HepG2 (cell line): ENCODE measurements at regions not wholly inside any gene's neighbourhood (a gene's known extent, or its start where the extent isn't known, plus 50 kb on each side); places are given as distances from the start of the nearest gene placed in this dataset.

Experiments
- ATAC-seq: fragments of 200-7000 bp; cut with Tn5 transposase; 3 replicates; pipeline ENCODE4 v1.9.1; 2020; ENCODE audit warnings: mild to moderate bottlenecking, moderate library complexity
- BruUV-seq: library from RNA; stranded (reverse); fragments of 400-500 nt; replicated peaks from 2 replicates; lab custom pipeline; 2021; lab: Mats Ljungman, UMichigan
- CTCF ChIA-PET: fragments of 300-600 bp; formaldehyde crosslinking; extraction: SDS; loops from one replicate; lab custom pipeline; 2021; ENCODE audit warnings: low total read pairs, inconsistent platforms, low intra/inter-chr PET ratio; lab: Yijun Ruan, JAX
- POLR2A ChIA-PET: fragments of 350-600 bp; sonication (Branson Sonifier 250); formaldehyde crosslinking; loops from one replicate; lab custom pipeline; 2020; ENCODE audit warnings: antibody characterized with exemption, inconsistent platforms; lab: Yijun Ruan, JAX
- DNase-seq: peaks from one replicate; pipeline ENCODE4 v3.0.0-alpha.2; 2015; ENCODE audit warnings: low spot score
- FAIRE-seq: peaks from 3 replicates; lab custom pipeline; 2011; peaks lifted over from hg19 to GRCh38; lab: Jason Lieb, UNC
- H2AFZ ChIP-seq: one replicate; pipeline ENCODE4 v1.6.1; 2011; ENCODE audit warnings: low read length, inconsistent platforms
- H3K27ac ChIP-seq: fragments of 300-600 bp; 3 replicates; pipeline ENCODE4 v1.8.0; 2011; ENCODE audit warnings: mixed run types, mild to moderate bottlenecking, mixed read lengths, low read length, inconsistent platforms; ENCODE audit not compliant: insufficient read depth; ENCODE audit errors: extremely low read length
- H3K27me3 ChIP-seq, 2 experiments: fragments of 200-600 bp in 1 of 2; 2 replicates in 1 of 2; 3 replicates in 1 of 2; pipeline versions ENCODE4 v1.6.0 to v1.8.0; 2011; ENCODE audit warnings: low read length in 2 of 2, mild to moderate bottlenecking in 2 of 2, moderate library complexity in 2 of 2, inconsistent platforms in 1 of 2; ENCODE audit not compliant: insufficient read depth in 2 of 2, control insufficient read depth in 1 of 2
- H3K36me3 ChIP-seq, 2 experiments: fragments of 200-600 bp in 1 of 2; replicated peaks in 1 of 2; 2 replicates in 1 of 2; 3 replicates in 1 of 2; pipeline versions ENCODE4 v1.5.1 to v1.8.0; 2011; ENCODE audit warnings: low read length in 2 of 2, inconsistent platforms in 1 of 2; ENCODE audit not compliant: insufficient read depth in 2 of 2, control insufficient read depth in 1 of 2
- H3K4me1 ChIP-seq: 2 replicates; pipeline ENCODE4 v1.5.1; 2012; ENCODE audit warnings: low read length, inconsistent platforms; ENCODE audit not compliant: insufficient read depth
- H3K4me2 ChIP-seq: 2 replicates; pipeline ENCODE4 v1.6.0; 2011; ENCODE audit warnings: low read depth, low read length, inconsistent platforms
- H3K4me3 ChIP-seq, 3 experiments: fragments of 200-600 bp in 1 of 3; sonication (generic), shearing (Covaris generic) in 1 of 3; replicated peaks in 1 of 3; 2 replicates each; pipeline ENCODE4 v1.5.1; 2011 to 2016; ENCODE audit warnings: low read length in 3 of 3, inconsistent platforms in 2 of 3, low read depth in 2 of 3, mild to moderate bottlenecking in 2 of 3, control low read depth in 1 of 3, mixed read lengths in 1 of 3; ENCODE audit not compliant: insufficient read depth in 1 of 3
- H3K79me2 ChIP-seq: one replicate; pipeline ENCODE4 v1.6.1; 2011; ENCODE audit warnings: low read length, inconsistent platforms; ENCODE audit not compliant: insufficient read depth
- H3K9ac ChIP-seq: 2 replicates; pipeline ENCODE4 v1.6.0; 2011; ENCODE audit warnings: mild to moderate bottlenecking, low read depth, low read length, inconsistent platforms; ENCODE audit not compliant: insufficient read depth
- H3K9me3 ChIP-seq: 2 replicates; pipeline ENCODE4 v1.5.1; 2012; ENCODE audit warnings: mild to moderate bottlenecking, low read length
- H4K20me1 ChIP-seq: 2 replicates; pipeline ENCODE4 v1.6.0; 2011; ENCODE audit warnings: inconsistent platforms, mild to moderate bottlenecking, low read length, moderate library complexity; ENCODE audit not compliant: insufficient read depth
- GABPA ChIP-seq, 2 experiments: IDR thresholded peaks; 2 replicates each; pipeline ENCODE4 v1.6.1; 2011 to 2016; ENCODE audit warnings: low read depth in 2 of 2, low read length in 1 of 2, missing biosample characterization in 1 of 2, missing genetic modification characterization in 1 of 2
- SP4 ChIP-seq: sonication (generic); formaldehyde crosslinking; IDR thresholded peaks from 2 replicates; pipeline ENCODE4 v1.8.1; 2023; ENCODE audit warnings: mild to moderate bottlenecking, missing genetic modification reagents
- ZNF253 ChIP-seq: sonication (generic); formaldehyde crosslinking; IDR thresholded peaks from 2 replicates; pipeline ENCODE4 v1.8.0; 2022; ENCODE audit warnings: mild to moderate bottlenecking, missing genetic modification reagents, borderline replicate concordance
- WGBS: methylation state at CpG from one replicate; pipeline ENCODE4 v1.1.6; 2017; ENCODE audit warnings: low lambda C conversion rate; 5-methylcytosine and 5-hydroxymethylcytosine counted together
- in situ Hi-C: cut with HindIII; loops from 2 replicates; pipeline ENCODE4 v1.10.0; 2017; ENCODE audit warnings: low pct_unique_long_range_greater_than_20kb; ENCODE audit not compliant: extremely low pct_ligation_motif_present
- intact Hi-C: fragments of 100-400 bp; cut with micrococcal nuclease; formaldehyde crosslinking; loops from one replicate; pipeline ENCODE4 v1.10.0; 2022; ENCODE audit not compliant: unreplicated experiment
- TF ChIP-seq, protein P1 (sequence below): sonication (generic); formaldehyde crosslinking; IDR thresholded peaks from 2 replicates; pipeline ENCODE4 v1.5.0; 2020; ENCODE audit warnings: mild to moderate bottlenecking, missing genetic modification reagents
- TF ChIP-seq, protein P2 (sequence below): IDR thresholded peaks from 2 replicates; pipeline ENCODE4 v1.6.1; 2016; ENCODE audit warnings: missing genetic modification reagents, missing compliant biosample characterization
- TF ChIP-seq, protein P3 (sequence below): sonication (generic); formaldehyde crosslinking; IDR thresholded peaks from 2 replicates; pipeline ENCODE4 v1.5.1; 2020; ENCODE audit warnings: mild to moderate bottlenecking, missing genetic modification reagents

DNA sequence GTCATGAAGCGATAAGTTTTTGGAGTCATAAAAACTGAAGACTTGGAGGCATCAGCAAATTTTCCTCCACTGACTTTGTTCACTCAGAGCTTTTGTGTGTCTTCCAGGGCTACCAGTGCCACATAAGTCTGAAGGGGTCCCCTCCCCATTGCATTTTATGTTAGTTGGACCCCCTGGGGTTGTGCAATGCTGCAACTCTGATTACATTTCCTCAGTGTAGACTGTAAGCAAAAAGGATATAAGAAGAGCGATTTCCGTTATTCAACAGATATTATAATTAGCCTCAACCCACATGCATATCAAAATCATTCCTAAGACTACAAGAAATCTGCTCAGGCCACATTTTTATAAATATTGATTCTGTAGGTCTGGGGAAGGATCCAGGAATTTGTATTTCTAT, 324.0 kb downstream of the TDRD3 start (continued):
- TF ChIP-seq, protein P1, sequence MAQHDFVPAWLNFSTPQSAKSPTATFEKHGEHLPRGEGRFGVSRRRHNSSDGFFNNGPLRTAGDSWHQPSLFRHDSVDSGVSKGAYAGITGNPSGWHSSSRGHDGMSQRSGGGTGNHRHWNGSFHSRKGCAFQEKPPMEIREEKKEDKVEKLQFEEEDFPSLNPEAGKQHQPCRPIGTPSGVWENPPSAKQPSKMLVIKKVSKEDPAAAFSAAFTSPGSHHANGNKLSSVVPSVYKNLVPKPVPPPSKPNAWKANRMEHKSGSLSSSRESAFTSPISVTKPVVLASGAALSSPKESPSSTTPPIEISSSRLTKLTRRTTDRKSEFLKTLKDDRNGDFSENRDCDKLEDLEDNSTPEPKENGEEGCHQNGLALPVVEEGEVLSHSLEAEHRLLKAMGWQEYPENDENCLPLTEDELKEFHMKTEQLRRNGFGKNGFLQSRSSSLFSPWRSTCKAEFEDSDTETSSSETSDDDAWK: no peak
- TF ChIP-seq, protein P2, sequence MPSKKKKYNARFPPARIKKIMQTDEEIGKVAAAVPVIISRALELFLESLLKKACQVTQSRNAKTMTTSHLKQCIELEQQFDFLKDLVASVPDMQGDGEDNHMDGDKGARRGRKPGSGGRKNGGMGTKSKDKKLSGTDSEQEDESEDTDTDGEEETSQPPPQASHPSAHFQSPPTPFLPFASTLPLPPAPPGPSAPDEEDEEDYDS (CRISPR knock-in tag): no peak
- TF ChIP-seq ZNF253 (CRISPR knock-in tag): no peak

DNA sequence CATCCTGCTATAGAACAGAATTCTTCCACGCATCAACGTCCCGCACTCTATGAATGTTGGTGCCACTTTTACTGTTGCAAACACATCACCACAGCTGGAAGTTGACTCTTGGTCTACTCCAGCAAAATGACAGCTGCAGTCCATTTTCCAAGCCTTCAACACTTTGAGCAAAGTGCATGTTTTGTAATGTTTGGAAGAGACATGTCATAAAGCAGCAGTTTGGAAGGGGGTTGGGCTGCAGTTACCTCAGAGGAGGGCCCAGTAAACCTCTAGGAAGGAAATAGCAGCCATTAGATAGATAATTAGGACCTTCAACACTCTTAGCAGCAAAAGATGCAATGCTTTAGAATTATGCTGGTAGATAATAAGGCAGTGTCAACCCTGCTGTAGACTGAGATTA, 323.6 kb downstream of the TDRD3 start:
- Histone ChIP-seq H3K4me2 (no peak overlapping the region), H3K4me3 (no peak overlapping the region), H2AFZ (no peak overlapping the region), H4K20me1 (no peaks in the 10 kb centered on the region), H3K36me3 (no peaks in the 10 kb centered on the region), H3K9ac (no peak overlapping the region), H3K4me1 (no peaks in the 10 kb centered on the region), H3K27me3 (no peaks in the 10 kb centered on the region), H3K79me2 (no peaks in the 10 kb centered on the region), H3K27ac (no peak overlapping the region), H3K9me3 (no peaks in the 10 kb centered on the region)
- FAIRE-seq (no peak), ATAC-seq (no peak), DNase-seq (no peak)
- POLR2A ChIA-PET: no interaction called here
- in situ Hi-C loops (no loop called here), intact Hi-C loops (no loop called here)
- WGBS: 0% methylated on average over 2 of the region's 3 CpGs
- CTCF ChIA-PET: no interaction called here
- TF ChIP-seq GABPA (IDR thresholded peaks at IDR 0.05; ENCODE audit: low read depth, low read length): no peak
- TF ChIP-seq GABPA (CRISPR knock-in tag; IDR thresholded peaks at IDR 0.05; ENCODE audit: low read depth): no peak
- no peak for TF ChIP-seq SP4 (CRISPR knock-in tag)
- TF ChIP-seq, protein P3, sequence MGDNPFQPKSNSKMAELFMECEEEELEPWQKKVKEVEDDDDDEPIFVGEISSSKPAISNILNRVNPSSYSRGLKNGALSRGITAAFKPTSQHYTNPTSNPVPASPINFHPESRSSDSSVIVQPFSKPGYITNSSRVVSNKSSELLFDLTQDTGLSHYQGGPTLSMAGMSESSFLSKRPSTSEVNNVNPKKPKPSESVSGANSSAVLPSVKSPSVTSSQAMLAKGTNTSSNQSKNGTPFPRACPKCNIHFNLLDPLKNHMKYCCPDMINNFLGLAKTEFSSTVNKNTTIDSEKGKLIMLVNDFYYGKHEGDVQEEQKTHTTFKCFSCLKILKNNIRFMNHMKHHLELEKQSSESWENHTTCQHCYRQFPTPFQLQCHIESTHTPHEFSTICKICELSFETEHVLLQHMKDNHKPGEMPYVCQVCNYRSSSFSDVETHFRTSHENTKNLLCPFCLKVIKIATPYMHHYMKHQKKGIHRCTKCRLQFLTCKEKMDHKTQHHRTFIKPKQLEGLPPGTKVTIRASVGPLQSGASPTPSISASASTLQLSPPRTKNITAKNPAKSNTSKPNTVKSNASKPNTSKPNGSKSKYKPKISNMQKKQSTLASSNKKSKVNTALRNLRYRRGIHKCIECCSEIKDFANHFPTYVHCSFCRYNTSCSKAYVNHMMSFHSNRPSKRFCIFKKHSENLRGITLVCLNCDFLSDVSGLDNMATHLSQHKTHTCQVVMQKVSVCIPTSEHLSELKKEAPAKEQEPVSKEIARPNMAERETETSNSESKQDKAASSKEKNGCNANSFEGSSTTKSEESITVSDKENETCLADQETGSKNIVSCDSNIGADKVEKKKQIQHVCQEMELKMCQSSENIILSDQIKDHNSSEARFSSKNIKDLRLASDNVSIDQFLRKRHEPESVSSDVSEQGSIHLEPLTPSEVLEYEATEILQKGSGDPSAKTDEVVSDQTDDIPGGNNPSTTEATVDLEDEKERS (CRISPR knock-in tag): no peak
- BruUV-seq: no TSS peak
